ENCODE measurements at regions not wholly inside any gene's neighbourhood (a gene's known extent, or its start where the extent isn't known, plus 50 kb on each side); places are given as distances from the start of the nearest gene placed in this dataset.
"Not testable (repeated sequence)": the region's sequence is repeated elsewhere in the genome, so short reads cannot be mapped to it uniquely, and the experiment has no call there.

DNA sequence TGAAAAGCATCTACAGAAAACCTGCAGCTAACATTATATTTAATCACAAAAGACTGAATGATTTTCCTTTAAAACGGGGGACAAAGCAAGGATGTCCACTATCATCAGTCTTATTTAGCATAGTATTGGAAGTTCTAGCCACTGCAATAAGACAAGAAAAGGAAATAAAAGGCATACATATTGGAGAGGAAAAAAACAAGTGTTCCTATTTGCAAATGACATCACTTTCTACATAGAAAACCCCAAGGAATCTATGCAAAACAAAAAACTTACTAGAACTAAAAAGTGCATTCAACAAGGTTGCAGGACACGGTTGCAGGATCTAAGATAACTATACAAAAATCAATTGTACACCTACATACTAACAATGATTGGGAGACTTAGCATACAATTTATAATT, 101.6 kb upstream of the MEF2A start:
- DNase-seq = no peak

DNA sequence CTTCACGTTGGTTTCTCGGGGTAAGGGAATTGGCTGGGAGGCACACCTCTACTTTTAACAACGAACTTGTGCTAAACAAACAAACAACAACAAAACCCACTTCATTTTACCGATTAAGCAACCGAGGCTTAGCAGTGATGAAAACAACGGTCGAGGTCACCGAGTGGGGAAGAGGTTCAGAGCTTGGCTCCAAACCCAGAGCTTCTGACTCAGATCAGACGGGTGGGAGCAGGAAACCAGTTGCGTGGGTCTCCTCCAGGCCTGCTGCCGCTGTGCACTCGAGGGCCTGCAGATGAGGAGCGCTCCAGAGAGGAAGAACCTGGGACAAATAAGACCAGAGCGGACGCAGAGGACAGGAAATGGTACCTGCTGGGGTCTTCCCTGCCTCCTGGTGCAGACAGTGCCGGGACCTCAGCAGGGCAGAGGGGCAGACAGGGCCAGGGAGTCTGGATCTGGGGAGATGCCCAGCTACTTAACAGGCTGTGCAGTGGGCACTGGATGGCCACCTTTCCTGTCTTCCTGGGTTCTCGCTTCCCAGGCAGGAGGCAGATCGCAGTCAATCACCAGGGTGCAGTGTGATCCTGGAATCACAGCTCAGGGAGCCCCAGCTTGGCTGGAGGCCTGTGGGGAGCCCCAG, 99.0 kb upstream of the MEF2A start:
- DNase-seq = no peak

DNA sequence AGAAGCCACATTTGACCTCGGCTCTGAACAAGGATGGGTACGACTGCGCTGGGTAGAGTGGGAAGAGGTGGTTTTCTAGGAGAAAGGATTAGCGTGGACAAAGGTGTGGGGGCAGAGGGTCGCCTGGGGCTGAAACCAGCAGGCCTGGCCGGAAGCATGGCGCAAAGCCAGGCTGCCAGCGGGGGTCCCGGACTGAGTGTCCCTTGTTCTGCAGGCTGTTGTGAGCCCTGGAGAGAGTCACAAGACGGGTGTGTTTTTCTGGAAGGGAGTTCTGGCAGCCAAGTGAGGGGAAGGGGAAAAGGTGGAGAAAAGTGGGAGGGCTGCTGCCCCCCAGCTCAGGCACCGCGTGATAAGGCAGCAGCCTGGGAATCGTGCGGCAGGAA, 98.5 kb upstream of the MEF2A start:
- no peak for DNase-seq

DNA sequence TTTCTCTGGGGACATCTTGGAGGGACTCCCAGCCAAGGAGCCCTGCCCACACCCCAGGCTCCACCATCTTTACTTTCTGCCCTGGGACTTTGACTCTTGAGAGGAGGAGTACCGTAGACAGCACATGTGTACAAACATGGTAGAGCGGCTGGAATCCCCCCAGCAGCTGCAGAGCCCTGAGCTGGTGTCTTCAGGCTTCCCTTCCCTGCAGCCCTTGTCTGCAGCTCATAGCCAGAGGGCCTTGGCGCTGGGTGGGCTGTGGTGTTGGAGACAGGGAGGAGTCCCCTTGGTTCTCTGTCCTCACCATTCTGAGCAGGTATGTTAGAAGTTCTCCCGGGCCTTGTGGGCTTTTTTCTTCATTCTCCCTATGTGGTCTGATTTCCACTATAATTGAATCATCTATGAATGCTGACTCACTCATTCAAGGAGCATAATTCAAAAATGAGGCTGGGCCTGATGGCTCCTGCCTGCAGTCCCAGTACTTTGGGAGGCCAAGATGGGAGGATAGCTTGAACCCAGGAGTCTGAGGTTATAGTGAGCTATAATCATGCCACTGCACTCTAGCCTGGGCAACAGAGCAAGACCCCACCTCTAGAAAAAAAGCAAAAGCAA, 97.8 kb upstream of the MEF2A start:
- DNase-seq = no peak

DNA sequence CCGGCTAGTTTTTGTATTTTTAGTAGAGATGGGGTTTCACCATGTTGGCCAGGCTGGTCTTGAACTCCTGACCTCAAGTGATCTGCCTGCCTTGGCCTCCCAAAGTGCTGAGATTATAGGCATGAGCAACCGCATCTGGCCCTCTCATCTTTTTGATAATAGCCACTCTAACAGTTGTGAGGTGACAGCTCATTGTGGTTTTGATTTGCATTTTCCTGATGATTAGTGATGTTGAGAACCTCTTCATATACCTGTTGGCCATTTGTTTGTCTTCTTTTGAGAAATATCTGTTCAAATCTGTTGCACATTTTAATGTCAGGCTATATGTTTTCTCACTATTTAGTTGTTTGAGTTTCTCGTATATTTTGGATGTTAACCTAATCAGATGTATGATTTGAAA, 95.6 kb upstream of the MEF2A start:
- not testable (repeated sequence) for DNase-seq

DNA sequence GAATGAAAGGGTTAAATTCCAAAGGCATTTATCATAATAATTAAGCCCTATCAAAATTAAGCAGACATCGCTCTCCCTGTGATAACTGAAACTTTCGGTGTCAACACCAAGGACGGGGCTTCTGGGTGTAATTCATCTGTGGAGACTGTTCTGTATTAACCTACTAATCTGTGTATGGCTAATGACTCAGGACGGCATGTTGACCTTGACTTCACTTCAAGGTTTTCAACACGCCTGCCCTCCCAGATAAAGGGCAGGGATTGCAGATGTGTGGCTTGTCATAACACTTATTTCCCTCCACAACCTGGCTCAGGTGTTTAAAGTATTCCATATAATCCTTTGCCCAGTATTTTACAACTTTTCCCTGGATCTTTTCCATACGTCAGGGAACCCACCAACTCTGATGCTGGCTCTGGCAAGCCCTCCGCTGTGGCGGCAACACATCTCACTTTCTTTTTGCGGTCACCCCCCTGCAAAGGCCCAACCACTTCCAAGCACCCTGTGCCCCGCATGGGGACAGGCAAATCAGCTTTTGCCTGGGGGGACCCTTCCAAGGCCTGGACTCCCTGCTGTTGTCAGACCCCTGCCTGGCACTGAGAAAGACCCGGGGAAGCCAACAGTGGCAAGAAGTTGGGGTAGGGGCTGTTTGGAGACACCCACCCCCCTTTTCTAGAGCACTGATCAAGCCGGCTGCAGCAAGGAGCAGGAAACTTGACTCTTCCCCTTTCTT, 93.2 kb upstream of the MEF2A start:
- DNase-seq = no peak

DNA sequence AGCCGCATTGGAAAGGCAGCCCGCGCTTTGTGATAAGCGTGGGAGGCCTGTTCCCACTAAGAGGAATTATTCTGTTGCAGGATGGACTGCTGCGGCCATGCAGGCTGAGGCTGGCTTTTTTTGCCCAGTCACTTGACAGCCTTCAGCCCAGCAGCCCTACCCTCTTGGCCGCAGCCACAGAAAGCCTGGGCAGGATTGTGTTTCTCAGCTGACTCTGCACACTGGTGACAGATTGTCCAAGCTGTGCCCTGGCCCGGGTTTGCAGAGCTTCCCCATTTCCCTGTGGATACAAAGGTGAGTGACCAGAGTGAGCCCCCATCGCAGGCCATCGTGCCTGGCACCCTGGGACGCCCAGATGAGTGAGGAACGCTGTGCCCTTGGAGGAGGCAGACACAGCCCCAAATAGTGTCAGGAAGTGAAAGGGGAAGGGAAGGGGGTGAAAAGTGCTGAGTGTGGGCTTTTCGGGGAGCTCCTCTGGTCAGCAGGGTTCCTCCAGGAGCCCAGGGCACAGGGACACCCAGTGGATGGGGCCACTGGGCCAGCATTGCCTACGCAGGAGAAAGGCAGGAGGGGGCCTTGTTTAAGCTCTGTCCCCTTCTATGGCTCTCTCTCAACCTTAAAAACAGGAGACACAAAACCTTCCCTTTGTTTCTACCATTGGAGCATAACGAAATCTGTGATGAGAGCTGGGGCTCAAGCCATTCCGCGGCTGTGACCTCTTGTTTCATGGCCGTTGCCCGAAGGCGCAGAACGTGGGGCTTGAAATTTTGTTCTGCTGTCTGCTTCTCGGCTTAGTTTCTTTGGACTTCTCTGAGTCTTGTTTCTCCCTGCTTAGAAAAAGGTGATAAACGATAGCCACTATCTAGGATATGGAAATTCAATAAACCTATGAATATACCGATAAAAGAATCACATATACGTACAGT, 91.5 kb upstream of the MEF2A start:
- no peak for DNase-seq

DNA sequence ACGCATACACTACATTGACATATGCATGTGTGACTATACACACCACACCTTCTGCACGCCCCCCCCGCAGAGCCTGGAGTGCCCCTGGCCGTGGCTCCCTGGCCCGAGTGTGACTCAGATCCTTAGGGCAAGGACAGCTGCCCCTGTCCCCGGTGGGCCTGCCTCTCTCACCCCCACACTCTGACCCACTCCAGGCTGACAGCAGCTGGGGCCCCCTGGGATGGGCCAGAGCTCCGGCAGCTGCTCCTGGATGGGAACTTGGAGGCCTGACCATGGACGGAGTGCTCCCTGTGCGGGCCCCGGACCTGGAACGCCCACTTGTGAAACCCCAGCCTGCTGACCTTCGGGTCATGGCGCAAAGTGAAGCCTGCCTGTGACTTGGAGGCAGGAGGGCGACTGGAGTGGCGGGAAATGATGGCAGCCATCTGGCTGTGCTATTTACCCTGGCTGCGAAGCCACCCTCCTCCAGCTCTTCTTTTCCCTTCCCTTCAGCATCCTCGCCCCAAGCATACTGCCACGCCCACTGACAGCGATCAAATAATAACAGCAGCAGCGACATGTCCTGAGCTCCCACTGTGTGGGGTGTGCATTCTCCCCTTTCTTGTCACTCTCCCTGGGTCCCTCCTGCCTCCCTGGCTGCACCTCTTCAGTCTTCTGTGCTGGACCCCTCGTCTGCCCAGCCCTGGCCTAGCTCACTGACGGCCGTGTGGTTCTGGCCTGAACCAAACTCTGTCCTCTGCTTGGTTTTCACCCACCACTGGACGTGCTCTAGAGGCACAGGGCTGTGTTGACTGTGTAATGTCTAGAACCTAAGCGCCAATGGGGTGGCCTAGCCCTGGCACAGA, 90.7 kb upstream of the MEF2A start:
- no peak for DNase-seq

DNA sequence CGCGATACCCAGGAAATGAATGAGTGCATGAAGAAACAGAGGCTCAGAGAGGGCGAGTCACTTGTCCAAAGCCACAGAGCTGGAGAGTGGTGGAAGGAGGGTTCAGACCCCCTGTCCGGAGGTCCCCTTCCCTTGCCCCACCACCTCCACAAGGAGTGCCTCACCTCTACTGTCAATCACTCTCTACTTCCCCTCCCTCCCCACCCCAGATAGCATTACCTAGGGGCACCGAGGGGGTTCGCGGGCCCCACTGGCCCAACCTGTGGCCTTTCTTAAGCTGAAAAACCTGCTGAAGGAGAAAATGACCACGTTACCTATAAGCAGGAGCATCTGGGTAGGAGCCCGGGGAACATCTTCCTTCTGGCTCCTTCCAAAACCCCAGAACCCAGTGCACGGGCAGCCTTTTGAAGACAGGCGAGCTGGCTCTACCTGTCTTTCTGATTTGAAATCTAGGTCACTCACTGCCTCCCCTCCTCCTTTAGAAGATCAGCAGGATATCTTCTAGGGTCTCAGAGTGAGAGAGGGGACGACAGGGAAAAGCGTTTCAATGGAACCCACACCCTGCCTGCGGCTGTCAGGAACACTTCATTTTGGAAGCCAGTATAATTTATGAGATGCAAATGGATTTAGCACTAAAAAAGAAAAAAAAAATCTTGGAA, 89.9 kb upstream of the MEF2A start:
- no peak for DNase-seq

DNA sequence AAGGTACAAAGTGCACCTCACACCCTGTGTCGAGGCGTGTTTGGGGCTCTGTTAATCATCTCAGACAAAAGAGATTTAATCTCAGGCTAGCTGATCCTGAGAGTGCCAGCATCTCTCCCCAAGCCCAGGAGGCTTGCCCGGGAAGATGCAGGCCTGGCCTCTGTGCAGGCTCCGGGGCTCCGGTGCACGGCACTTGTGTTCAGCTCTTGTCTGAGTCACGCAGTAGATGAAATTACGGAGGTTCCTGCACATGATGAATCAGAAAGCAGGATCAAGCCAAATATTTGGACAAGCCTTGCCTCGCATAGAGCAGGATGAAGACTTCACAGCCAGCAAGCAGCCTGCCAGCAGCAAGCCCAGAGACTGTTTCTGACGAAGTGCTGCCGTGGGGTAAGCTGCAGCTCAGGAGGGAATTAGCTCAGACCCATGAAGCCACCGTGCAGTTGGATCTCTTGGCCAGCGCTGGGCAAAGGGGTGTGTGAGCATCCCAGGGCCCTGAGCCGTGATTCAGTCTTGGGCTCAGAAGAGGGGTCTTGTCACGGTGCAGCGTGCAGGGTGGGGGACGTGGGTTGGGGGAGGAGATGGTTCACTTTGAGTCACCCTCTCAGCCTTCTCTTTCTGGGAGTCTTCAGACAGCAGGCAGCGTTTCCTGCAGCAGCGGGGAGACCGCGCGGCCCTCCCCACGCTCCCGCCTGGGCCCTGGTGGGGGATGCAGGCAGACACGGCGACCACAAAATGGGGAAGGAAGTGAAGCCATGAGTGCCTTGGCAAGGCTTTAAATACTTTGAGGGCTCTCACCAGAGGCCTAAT, 89.2 kb upstream of the MEF2A start:
- DNase-seq = peak; percentile 50

DNA sequence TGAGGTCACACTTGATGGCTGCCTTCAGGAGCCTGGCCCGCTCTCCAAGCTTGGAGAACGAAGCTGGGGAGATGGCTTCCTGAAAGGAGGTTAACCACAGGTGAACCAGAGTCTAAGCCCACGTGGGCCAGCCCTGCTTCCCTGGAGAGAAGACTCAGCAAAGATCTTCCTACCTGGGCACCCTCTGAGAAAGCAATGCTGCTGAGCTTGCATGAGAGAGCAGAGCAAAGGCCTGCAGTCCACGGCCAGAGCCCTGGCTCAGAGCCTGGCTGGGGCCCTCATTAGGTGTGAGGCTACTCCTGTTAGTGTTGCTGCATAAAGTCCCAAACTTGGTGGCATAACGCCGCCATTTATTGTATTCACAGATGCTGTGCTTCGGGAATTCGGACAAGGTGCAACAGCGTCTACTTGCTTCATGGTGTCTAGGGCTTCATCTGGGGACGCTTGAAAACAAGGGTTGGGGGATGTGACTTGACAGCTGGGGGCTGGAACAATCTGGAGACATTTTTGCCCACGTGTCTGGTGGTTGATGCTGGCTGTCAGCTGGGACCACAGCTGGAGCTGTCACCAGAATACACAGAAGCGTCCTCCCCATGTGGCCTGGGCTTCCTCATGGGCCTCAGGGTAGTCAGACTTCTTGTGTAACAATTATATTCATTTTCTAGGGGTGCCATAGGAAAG, 87.9 kb upstream of the MEF2A start:
- no peak for DNase-seq

DNA sequence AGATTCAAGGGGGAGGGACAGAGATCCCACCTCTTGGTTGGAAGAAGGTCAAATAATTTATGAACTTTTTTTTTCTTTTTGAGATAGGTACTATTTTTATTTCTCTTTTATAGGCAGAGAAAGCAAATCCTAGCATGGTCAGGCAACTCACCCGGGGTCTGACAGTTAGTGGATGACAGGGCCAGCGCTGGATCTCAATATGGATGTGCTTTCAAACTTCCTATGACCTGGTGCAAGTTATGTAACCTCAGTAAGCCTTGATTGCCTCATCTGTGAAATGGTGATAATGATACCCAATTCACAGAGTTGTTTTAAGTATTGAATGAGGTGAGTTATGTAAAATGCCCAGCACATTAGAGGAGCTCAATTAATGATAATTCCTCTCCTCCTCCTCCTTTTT, 86.8 kb upstream of the MEF2A start:
- no peak for DNase-seq

DNA sequence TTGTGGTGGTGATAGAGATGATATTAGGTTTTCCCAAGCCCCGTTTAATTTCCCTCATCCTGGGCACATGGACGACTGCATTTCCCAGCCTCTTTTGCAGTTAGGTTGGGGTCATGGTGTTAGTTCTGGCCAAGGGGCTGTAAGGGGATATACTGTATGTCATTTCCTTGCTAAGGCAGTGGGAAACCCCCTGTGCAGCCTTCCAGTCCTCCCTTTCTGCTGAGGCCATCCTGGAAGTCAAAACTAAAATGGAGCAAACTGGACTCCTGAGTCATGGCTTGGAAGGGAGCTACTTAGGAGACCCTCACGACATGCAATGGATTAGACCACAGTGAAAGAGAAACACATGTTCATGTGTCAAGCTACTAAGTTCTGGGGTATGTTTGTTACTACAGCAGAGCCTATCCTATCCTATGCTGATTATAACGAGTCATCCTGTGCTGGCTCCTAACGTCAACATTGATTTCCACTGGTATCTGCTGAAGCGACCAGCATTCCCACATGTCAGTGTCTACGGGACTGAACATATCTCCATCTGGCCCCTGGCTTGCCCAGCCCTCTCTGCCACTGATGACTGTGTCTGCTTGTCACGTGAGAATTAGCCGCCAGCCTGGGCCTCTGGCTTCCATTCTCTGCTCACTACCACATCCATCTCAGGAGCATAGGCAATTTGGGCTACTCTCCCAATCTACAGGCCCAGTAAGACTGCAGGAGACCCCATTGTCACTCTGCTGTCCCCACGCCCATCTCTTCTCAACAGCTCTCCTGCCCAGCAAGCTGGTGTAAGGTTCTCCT, 85.6 kb upstream of the MEF2A start:
- no peak for DNase-seq

DNA sequence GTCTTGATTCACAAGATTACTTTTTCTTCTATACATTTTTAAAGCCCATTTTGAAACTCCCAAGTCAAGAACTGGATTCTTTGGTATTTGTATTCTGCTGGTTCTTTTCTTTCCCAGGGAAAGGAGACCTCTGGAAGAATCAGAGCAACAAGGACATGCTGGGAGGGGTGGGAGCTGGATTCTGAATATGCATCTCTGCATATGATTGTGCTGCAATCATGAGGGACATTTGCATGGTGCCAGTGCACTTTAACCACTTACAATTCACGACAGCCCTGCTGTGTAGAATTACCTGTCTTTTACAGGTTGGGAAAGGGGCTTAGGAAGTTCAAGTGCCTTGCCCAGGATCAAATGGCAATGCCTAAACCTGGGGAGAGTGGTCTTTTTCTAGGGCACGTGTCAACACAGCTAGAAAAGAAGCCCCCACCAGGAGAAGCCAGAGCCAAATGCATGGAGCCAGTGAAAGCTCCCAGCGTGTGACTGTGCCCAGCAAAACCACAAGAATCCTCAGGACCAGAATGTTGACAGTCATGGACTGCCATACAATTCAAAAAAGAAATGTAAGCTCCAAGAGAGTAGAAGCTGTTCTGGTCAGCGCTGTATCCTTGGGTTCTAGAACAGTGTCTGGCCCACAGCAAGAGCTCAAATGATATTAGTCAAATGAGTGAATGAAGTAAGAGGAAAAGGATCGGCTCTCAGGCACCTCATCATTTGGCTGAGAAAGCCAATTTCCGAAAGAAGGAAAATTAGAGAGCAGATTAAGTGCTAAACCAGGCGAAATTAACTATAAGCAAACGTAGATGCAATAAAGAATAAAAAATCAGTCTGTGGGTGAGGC, 84.5 kb upstream of the MEF2A start:
- no peak for DNase-seq

DNA sequence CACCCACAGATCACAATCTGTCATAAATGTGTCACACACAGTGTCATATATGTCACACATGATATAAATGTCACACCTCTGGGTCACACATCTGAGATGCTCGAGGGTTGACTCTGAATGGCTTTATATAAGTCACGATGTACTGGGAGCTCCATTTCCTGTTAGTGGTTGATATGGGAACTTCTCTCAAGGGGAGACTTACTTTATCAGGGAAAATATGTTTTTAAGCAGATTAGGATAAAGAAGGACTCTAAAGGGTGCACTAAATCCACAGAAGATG, 83.9 kb upstream of the MEF2A start:
- no peak for DNase-seq

DNA sequence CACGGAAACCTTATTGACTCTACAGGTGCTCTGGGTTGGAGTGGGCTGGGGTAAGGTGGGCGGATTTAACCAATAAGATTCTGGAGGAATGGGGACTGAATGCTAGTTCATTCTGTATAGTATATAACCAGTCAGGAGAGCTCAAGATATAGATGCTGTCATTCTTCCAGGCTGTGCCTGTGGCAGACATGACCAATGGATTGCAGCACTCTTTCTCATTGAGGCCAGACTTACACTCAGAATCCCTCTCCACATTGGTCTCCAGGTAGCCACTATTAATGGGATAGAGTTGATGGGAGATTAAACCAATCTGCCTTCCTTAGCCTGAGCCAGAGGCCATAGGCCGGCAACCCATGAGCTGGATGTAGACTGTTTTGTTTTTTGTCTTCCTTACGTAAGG, 82.8 kb upstream of the MEF2A start:
- no peak for DNase-seq

DNA sequence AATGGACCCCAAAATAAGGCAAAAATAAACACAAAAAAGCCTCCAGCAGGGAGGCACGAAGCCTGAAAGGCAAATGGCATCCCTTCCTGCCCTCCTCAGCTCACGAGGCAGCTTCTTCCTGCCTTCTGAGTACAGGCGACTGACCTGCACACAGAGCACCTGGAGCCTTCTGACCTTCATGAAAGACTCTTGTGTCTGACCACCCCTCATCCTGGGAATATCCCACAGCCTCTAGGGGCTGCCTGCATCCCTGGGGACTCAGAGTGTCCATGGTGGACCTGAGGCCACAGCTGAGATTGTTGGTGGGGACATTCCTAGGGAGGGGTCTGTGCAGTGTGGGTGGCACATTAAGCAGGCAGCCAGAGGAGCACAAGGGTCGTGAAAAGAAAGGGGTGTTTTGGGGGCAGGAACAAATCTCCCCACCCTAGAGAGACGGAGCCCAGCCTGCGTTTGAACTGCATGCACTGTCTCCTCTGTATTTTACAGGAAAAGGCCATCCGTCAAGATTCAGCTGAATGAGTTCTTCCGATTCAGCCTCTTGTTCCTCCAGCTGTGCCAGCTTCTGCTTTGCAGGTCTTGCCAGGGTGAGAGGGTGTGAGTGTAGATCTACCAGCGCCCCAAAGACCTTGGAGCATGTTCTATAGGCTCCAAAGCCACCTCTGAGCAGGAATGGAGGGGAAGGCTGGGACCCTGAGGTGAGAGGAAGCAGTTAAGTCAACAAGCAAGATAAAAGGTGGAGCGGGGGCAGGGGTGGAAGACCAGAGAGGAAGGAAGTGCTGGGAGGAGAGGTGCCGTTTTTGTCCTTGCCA, 80.4 kb upstream of the MEF2A start:
- no peak for DNase-seq

DNA sequence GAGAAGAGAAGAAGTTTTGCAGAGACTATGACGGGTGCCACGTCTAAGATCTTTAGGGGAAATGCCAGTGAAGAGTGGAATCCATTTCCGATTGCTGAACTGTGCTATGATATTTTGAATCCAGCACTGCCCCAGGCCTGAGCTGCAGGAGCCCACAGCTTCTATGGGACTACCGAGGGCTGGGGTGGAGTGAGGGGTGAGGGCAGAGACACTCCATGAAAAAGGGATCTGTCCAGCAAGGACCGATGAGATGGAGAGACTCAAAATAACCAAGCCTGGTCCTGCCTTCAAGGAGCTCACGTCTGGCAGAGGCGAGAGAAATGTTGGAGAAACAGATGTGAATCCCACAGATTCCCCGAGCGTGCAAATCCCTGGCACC, 79.8 kb upstream of the MEF2A start:
- DNase-seq = no peak

Data from activated CD8-positive, alpha-beta memory T cell treated with anti-CD3 and anti-CD28 coated beads, Interleukin-2, amount 50 U/mL, for 4 hours (primary cell).